Left lung (tissue), 4 donors: ENCODE measurements at regions not wholly inside any gene's neighbourhood (a gene's known extent, or its start where the extent isn't known, plus 50 kb on each side); places are given as distances from the start of the nearest gene placed in this dataset.

ENCODE experiments used
- ATAC-seq: fragments of 200-7000 bp; cut with Tn5 transposase; one replicate; pipeline ENCODE4 v1.9.1; 2020; ENCODE audit warnings: moderate library complexity
- DNase-seq, 4 donors: peaks; one replicate each; pipeline ENCODE4 v3.0.0-alpha.2; 2013 to 2020
- H3K27ac ChIP-seq, 2 donors: fragments of 200-600 bp; sonication (generic) in 1 of 2; one replicate each; pipeline versions ENCODE4 v1.5.0 to v1.8.0; 2020 to 2021
- H3K27me3 ChIP-seq, 2 donors: fragments of 200-600 bp; sonication (generic) in 1 of 2; one replicate each; pipeline versions ENCODE4 v1.5.0 to v1.8.0; 2020 to 2021
- H3K36me3 ChIP-seq, 2 donors: fragments of 200-600 bp; sonication (generic) in 1 of 2; one replicate each; pipeline versions ENCODE4 v1.5.0 to v1.8.0; 2020 to 2021
- H3K4me1 ChIP-seq, 2 donors: fragments of 200-600 bp; one replicate each; pipeline ENCODE4 v1.8.0; 2021
- H3K4me3 ChIP-seq, 2 donors: fragments of 200-600 bp; sonication (generic) in 1 of 2; one replicate each; pipeline versions ENCODE4 v1.5.0 to v1.8.0; 2020 to 2021; ENCODE audit warnings: mild to moderate bottlenecking in 1 of 2
- H3K9me3 ChIP-seq, 2 donors: fragments of 200-600 bp; sonication (generic) in 1 of 2; one replicate each; pipeline versions ENCODE4 v1.5.0 to v1.8.0; 2020 to 2021
- CTCF ChIP-seq, 2 donors: fragments of 200-600 bp; sonication (generic) in 1 of 2; IDR thresholded peaks; one replicate each; pipeline versions ENCODE4 v1.5.0 to v1.8.0; 2021; ENCODE audit warnings: antibody characterized with exemption in 2 of 2
- intact Hi-C, 2 donors: fragments of 100-400 bp; cut with DNase I; formaldehyde crosslinking; loops; one replicate each; pipeline versions ENCODE4 v1.11.2 to v1.14.2; 2022
- donor health status: DM: no; HTN: yes; CAD: no.
- donor health status: DM: no; HTN: no; CAD: no.

- no peak overlapping the region for H3K27ac ChIP-seq
- H3K4me1 ChIP-seq, result no peaks in the 10 kb centered on the region
- H3K9me3 ChIP-seq, result no peaks in the 10 kb centered on the region
- intact Hi-C loops, result no loop called here
- H3K27me3 ChIP-seq, result no peaks in the 10 kb centered on the region
- TF ChIP-seq CTCF (IDR thresholded peaks at IDR 0.05), result no peak
- H3K4me3 ChIP-seq, result no peak overlapping the region
- DNase-seq (no peak), ATAC-seq (no peak)
- H3K36me3 ChIP-seq, result no peaks in the 10 kb centered on the region
Measured at GRCh38 chr4:28443371-28443770, 1582.7 kb downstream of the STIM2 start.

GRCh38 chr4:28443801-28444412 lies 1583.3 kb downstream of the STIM2 start:
- TF ChIP-seq CTCF (IDR thresholded peaks at IDR 0.05), result no peak
- Histone ChIP-seq H3K4me3 (no peak overlapping the region), H3K4me1 (no peaks in the 10 kb centered on the region), H3K36me3 (no peaks in the 10 kb centered on the region), H3K27me3 (no peaks in the 10 kb centered on the region), H3K9me3 (no peaks in the 10 kb centered on the region), H3K27ac (no peak overlapping the region)
- no peak for DNase-seq
- ATAC-seq, result no peak
- intact Hi-C loops, result no loop called here

- Histone ChIP-seq H3K36me3 (no peaks in the 10 kb centered on the region), H3K9me3 (no peaks in the 10 kb centered on the region), H3K4me1 (no peaks in the 10 kb centered on the region), H3K27me3 (no peaks in the 10 kb centered on the region), H3K4me3 (no peak overlapping the region), H3K27ac (no peak overlapping the region)
- DNase-seq, result no peak
- no peak for TF ChIP-seq CTCF (IDR thresholded peaks at IDR 0.05)
- intact Hi-C loops, result no loop called here
- ATAC-seq, result no peak
Measured at GRCh38 chr4:28444886-28445496, 1584.3 kb downstream of the STIM2 start.

- no peak for ATAC-seq
- intact Hi-C loops, result no loop called here
- H3K4me1 ChIP-seq, result no peaks in the 10 kb centered on the region
Measured at GRCh38 chr4:28449085-28449484, 1588.4 kb downstream of the STIM2 start.

GRCh38 chr4:28451346-28451745 lies 1590.7 kb downstream of the STIM2 start:
- no peaks in the 10 kb centered on the region for H3K27me3 ChIP-seq
- DNase-seq, result no peak
- no peaks in the 10 kb centered on the region for H3K4me1 ChIP-seq
- H3K9me3 ChIP-seq, result peaks cover 0 to 8% of the 10 kb centered on the region in 2 donors
- TF ChIP-seq CTCF (IDR thresholded peaks at IDR 0.05), result no peak
- no peaks in the 10 kb centered on the region for H3K36me3 ChIP-seq
- intact Hi-C loops, result no loop called here
- H3K4me3 ChIP-seq, result no peak overlapping the region
- ATAC-seq, result no peak
- no peak overlapping the region for H3K27ac ChIP-seq

More at GRCh38 chr4:28449085-28449484, 1588.4 kb downstream of the STIM2 start:
- Histone ChIP-seq H3K9me3 (peaks cover 0 to 5% of the 10 kb centered on the region in 2 donors), H3K27me3 (no peaks in the 10 kb centered on the region), H3K4me3 (no peak overlapping the region), H3K36me3 (no peaks in the 10 kb centered on the region), H3K27ac (no peak overlapping the region)
- no peak for TF ChIP-seq CTCF (IDR thresholded peaks at IDR 0.05)
- DNase-seq, result no peak
